ENCODE measurements at regions not wholly inside any gene's neighbourhood (a gene's known extent, or its start where the extent isn't known, plus 50 kb on each side); places are given as distances from the start of the nearest gene placed in this dataset.

DNA sequence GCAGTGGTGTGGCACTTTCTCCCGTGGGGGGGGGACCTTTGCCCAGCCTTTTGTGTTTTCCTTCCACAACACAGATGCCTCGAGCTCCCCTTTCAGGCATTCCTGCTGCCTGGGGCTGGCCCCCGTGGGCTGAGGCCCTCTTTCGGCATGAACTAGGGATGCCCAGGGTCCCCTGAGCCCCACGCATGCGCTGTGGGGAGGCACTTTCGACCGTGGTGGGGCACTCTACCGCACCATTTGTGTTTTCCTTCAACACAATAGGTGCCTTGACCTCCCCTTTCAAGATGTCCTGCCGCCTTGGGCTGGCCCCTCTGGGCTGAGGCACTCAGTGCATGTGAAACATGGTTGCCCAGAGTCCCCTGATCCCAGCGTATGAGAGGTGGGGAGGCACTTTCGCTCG, 363.7 kb downstream of the ALG10 start:
- TF ChIP-seq, protein P1, sequence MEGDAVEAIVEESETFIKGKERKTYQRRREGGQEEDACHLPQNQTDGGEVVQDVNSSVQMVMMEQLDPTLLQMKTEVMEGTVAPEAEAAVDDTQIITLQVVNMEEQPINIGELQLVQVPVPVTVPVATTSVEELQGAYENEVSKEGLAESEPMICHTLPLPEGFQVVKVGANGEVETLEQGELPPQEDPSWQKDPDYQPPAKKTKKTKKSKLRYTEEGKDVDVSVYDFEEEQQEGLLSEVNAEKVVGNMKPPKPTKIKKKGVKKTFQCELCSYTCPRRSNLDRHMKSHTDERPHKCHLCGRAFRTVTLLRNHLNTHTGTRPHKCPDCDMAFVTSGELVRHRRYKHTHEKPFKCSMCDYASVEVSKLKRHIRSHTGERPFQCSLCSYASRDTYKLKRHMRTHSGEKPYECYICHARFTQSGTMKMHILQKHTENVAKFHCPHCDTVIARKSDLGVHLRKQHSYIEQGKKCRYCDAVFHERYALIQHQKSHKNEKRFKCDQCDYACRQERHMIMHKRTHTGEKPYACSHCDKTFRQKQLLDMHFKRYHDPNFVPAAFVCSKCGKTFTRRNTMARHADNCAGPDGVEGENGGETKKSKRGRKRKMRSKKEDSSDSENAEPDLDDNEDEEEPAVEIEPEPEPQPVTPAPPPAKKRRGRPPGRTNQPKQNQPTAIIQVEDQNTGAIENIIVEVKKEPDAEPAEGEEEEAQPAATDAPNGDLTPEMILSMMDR (conservative IDR thresholded peaks at IDR 0.05), result no peak
- no peak for TF ChIP-seq EZH2 (IDR thresholded peaks at IDR 0.05; ENCODE audit: low read depth)
